ENCODE measurements at regions not wholly inside any gene's neighbourhood (a gene's known extent, or its start where the extent isn't known, plus 50 kb on each side); places are given as distances from the start of the nearest gene placed in this dataset.
A peak's percentile ranks its signal among the peaks of the same experiment; 100 is the strongest.
"Not testable (repeated sequence)": the region's sequence is repeated elsewhere in the genome, so short reads cannot be mapped to it uniquely, and the experiment has no call there.

- TF ChIP-seq, protein P1, sequence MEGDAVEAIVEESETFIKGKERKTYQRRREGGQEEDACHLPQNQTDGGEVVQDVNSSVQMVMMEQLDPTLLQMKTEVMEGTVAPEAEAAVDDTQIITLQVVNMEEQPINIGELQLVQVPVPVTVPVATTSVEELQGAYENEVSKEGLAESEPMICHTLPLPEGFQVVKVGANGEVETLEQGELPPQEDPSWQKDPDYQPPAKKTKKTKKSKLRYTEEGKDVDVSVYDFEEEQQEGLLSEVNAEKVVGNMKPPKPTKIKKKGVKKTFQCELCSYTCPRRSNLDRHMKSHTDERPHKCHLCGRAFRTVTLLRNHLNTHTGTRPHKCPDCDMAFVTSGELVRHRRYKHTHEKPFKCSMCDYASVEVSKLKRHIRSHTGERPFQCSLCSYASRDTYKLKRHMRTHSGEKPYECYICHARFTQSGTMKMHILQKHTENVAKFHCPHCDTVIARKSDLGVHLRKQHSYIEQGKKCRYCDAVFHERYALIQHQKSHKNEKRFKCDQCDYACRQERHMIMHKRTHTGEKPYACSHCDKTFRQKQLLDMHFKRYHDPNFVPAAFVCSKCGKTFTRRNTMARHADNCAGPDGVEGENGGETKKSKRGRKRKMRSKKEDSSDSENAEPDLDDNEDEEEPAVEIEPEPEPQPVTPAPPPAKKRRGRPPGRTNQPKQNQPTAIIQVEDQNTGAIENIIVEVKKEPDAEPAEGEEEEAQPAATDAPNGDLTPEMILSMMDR (conservative IDR thresholded peaks at IDR 0.05; ENCODE audit: low read length), result peak; percentile 8
- H3K4me3 ChIP-seq (ENCODE audit: low read length), result no peak overlapping the region
- no peak for DNase-seq (ENCODE audit: low read depth)
Measured at GRCh38 chr15:77901921-77902750, 175.4 kb downstream of the TBC1D2B start.

GRCh38 chr15:77901251-77901881 lies 176.1 kb downstream of the TBC1D2B start:
- DNase-seq (ENCODE audit: low read depth), result no peak
- H3K4me3 ChIP-seq (ENCODE audit: low read length), result no peak overlapping the region
- TF ChIP-seq, protein P1 (conservative IDR thresholded peaks at IDR 0.05; ENCODE audit: low read length), result no peak

DNA sequence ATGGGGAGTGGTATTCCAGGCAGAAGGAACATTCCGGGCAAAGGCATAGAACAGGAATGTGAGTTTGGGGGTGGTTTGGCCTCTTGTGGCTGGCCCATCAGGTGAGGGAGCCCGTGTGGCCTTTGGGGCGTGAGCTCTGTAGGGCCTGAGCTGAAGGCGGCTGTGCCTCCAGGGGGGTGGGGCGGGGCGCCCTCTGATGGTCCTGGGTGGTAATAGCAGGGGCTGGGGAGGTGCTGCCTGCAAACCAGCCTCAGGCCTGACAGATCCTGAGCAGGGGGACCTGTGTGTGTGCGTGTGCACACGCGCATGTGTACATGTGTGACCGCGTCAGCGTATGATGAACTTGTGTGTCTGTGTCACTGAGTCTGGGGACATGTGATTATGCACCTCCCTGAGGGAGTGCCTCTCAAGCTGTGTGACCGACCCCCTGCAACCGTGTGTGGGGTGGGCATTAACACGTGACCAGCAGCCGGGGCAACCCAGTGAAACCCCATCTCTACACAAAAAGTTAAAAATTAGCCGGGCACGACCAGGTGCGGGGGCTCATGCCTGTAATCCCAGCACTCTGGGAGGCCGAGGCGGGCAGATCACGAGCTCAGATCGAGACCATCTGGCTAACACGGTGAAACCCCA lies 177.1 kb downstream of the TBC1D2B start:
- TF ChIP-seq, protein P1 (conservative IDR thresholded peaks at IDR 0.05; ENCODE audit: low read length), result peak; percentile 42
- DNase-seq (ENCODE audit: low read depth), result peak; percentile 11
- not testable (repeated sequence) for H3K4me3 ChIP-seq (ENCODE audit: low read length)

- not testable (repeated sequence) for DNase-seq (ENCODE audit: low read depth); H3K4me3 ChIP-seq (ENCODE audit: low read length)
Measured at GRCh38 chr15:77899776-77900175, 177.7 kb downstream of the TBC1D2B start.

DNA sequence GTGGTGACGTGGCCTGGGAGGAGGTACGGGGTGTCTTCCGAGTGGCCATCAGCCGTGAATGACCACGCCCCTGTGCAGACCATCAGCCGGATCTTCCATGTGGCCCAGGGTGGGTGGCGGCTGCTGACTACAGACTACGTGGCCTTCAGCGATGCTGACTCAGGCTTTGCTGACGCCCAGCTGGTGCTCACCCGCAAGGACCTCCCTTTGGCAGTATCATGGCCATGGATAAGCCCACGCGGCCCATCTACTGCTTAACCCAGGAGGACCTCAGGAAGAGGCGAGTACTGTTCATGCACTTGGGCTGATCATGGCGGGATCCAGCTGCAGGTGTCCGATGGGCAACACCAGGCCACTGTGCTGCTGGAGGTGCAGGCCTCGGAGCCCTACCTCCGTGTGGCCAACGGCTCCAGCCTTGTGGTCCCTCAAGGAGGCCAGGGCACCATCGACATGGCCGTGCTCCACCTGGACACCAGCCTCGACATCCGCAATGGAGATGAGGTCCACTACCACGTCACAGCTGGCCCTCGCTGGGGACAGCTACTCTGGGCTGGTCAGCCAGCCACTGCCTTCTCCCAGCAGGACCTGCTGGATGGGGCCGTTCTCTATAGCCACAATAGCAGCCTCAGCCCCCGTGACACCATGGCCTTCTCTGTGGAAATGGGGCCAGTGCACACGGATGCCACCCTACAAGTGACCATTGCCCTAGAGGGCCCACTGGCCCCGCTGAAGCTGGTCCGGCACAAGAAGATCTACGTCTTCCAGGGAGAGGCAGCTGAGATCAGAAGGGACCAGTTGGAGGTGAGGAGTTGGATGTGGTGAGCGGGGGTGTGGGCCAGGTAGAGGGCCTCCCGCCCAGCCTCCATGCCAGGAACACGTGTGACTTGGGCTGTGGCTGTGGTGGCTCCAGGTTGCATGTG lies 178.4 kb downstream of the TBC1D2B start:
- TF ChIP-seq, protein P1 (conservative IDR thresholded peaks at IDR 0.05; ENCODE audit: low read length), result no peak
- no peak for DNase-seq (ENCODE audit: low read depth)
- no peak overlapping the region for H3K4me3 ChIP-seq (ENCODE audit: low read length)

DNA sequence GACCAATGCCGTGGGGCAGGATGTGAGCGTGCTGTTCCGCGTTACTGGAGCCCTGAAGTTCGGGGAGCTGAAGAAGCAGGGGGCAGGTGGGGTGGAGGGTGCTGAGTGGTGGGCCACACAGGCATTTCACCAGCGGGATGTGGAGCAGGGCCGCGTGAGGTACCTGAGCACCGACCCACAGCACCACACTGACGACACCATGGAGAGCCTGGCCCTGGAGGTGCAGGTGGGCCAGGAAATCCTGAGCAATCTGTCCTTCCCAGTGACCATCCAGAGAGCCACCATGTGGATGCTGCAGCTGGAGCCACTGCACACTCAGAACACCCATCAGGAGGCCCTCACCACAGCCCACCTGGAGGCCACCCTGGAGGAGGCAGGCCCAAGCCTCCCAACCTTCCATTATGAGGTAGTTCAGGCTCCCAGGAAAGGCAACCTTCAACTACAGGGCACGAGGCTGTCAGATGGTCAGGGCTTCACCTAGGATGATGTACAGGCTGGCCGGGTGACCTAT lies 179.6 kb downstream of the TBC1D2B start:
- no peak for DNase-seq (ENCODE audit: low read depth)
- no peak overlapping the region for H3K4me3 ChIP-seq (ENCODE audit: low read length)
- TF ChIP-seq, protein P1 (conservative IDR thresholded peaks at IDR 0.05; ENCODE audit: low read length), result no peak

DNA sequence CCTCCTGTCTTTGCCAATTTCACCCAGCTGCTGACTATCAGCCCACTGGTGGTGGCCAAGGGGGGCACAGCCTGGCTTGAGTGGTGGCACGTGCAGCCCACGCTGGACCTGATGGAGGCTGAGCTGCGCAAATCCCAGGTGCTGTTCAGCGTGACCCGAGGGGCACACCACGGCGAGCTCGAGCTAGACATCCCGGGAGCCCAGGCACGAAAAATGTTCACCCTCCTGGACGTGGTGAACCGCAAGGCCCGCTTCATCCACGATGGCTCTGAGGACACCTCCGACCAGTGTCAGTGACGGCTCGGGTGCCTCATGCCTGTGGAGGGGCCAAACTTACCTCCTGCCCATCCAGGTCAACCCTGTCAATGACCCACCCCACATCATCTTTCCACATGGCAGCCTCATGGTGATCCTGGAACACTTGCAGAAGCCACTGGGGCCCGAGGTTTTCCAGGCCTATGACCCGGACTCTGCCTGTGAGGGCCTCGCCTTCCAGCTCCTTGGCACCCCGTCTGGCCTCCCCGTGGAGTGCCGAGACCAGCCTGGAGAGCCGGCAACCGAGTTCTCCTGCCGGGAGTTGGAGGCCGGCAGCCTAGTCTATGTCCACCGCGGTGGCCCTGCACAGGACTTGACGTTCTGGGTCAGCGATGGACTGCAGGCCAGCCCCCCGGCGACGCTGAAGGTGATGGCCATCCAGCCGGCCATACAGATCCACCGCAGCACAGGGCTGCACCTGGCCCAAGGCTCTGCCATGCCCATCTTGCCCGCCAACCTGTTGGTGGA lies 180.2 kb downstream of the TBC1D2B start:
- H3K4me3 ChIP-seq (ENCODE audit: low read length); DNase-seq (ENCODE audit: low read depth): not testable (repeated sequence)

DNA sequence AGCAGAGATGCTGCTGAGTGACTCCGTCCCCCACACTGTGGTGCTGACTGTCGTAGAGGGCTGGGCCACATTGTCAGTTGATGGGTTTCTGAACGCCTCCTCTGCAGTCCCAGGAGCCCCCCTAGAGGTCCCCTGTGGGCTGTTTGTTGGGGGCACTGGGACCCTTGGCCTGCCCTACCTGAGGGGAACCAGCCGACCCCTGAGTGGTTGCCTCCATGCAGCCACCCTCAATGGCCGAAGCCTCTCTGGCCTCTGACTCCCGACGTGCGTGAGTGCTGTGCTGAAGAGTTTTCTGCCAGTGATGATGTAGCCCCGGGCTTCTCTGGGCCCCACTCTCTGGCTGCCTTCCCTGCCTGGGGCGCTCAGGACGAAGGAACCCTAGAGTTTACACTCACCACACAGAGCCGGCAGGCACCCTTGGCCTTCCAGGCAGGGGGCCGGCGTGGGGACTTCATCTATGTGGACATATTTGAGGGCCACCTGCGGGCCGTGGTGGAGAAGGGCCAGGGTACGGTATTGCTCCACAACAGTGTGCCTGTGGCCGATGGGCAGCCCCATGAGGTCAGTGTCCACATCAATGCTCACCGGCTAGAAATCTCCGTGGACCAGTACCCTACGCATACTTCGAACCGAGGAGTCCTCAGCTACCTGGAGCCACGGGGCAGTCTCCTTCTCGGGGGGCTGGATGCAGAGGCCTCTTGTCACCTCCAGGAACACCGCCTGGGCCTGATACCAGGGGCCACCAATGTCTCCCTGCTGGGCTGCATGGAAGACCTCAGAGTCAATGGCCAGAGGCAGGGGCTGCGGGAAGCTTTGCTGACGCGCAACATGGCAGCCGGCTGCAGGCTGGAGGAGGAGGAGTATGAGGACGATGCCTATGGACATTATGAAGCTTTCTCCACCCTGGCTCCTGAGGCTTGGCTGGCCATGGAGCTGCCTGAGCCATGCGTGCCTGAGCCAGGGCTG lies 181.1 kb downstream of the TBC1D2B start:
- not testable (repeated sequence) for DNase-seq (ENCODE audit: low read depth); H3K4me3 ChIP-seq (ENCODE audit: low read length)
